ENCODE measurements at regions not wholly inside any gene's neighbourhood (a gene's known extent, or its start where the extent isn't known, plus 50 kb on each side); places are given as distances from the start of the nearest gene placed in this dataset.
"Not testable (repeated sequence)": the region's sequence is repeated elsewhere in the genome, so short reads cannot be mapped to it uniquely, and the experiment has no call there.

GRCh38 chr5:155665361-155665760, 651.8 kb downstream of the KIF4B start:
- DNase-seq (ENCODE audit: insufficient read length, low spot score) (no peak), FAIRE-seq (no peak)

GRCh38 chr5:155672001-155672400, 655.0 kb upstream of the SGCD start:
- not testable (repeated sequence) for FAIRE-seq; DNase-seq (ENCODE audit: insufficient read length, low spot score)

GRCh38 chr5:155676967-155677366, 650.0 kb upstream of the SGCD start:
- no peak for DNase-seq (ENCODE audit: insufficient read length, low spot score)
- no peak for FAIRE-seq

- FAIRE-seq = no peak
- no peak for DNase-seq (ENCODE audit: insufficient read length, low spot score)
These were observed 648.6 kb upstream of the SGCD start for GRCh38 chr5:155678371-155678770.

DNA sequence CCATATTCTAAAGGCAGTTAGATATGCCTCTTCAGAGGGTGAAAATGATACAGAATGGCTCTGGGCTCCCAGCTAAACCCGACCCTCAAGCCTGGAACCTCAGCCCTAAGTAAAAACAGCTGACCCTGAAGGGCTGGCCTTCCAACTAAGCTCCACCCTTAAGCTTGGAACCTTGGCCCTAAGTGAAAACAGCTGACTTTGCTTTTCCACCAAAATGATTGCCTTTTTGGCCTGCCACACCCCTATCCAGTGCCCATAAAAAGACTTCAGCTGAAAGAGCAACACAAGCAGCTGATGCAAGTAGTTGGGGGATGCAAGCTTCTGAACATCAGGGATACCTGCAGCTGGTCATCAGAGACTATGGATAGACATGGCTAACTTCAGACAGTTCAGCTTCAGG, 647.4 kb upstream of the SGCD start:
- no peak for DNase-seq (ENCODE audit: insufficient read length, low spot score)
- no peak for FAIRE-seq

- FAIRE-seq = no peak
- no peak for DNase-seq (ENCODE audit: insufficient read length, low spot score)
These were observed 642.5 kb upstream of the SGCD start for GRCh38 chr5:155684417-155684816.

GRCh38 chr5:155686131-155686530, 640.8 kb upstream of the SGCD start:
- FAIRE-seq = no peak
- no peak for DNase-seq (ENCODE audit: insufficient read length, low spot score)

GRCh38 chr5:155689406-155689805, 637.6 kb upstream of the SGCD start:
- DNase-seq (ENCODE audit: insufficient read length, low spot score) (no peak), FAIRE-seq (no peak)

- no peak for DNase-seq (ENCODE audit: insufficient read length, low spot score)
- FAIRE-seq = no peak
These were observed 630.6 kb upstream of the SGCD start for GRCh38 chr5:155696362-155696761.

GRCh38 chr5:155697236-155697635, 629.7 kb upstream of the SGCD start:
- no peak for FAIRE-seq

DNA sequence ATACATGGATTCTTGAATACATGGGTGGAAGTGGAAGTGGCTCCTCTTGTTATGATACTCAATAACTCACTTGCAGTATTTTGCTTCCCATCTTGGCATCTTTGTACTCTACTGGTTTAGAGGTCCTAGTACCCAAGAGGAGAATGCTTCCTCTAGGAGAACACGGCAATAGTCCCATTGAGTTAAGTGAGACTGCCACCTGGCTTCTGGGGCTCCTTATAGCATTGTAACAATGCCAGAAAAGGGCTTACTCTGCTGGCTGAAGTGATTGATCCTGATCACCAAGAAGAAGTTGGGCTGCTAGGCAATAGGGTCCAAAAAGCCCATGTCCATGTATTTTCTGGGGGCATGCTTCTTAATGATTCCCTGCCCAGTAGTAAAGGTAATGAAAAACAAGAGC, 627.6 kb upstream of the SGCD start:
- DNase-seq (ENCODE audit: insufficient read length, low spot score) = no peak
- FAIRE-seq = no peak

More at GRCh38 chr5:155697236-155697635, 629.7 kb upstream of the SGCD start:
- DNase-seq (ENCODE audit: insufficient read length, low spot score) = no peak

GRCh38 chr5:155700333-155700732, 626.6 kb upstream of the SGCD start:
- DNase-seq (ENCODE audit: insufficient read length, low spot score) = no peak
- no peak for FAIRE-seq

GRCh38 chr5:155711882-155712281, 615.1 kb upstream of the SGCD start:
- FAIRE-seq = no peak
- DNase-seq (ENCODE audit: insufficient read length, low spot score) = no peak

DNA sequence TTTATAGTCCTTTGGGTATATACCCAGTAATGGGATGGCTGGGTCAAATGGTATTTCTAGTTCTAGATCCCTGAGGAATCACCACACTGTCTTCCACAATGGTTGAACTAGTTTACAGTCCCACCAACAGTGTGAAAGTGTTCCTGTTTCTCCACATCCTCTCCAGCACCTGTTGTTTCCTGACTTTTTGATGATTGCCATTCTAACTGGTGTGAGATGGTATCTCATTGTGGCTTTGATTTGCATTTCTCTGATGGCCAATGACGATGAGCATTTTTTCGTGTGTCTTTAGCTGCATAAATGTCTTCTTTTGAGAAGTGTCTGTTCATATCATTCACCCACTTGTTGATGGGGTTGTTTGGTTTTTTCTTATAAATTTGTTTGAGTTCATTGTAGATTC, 612.5 kb upstream of the SGCD start:
- DNase-seq (ENCODE audit: insufficient read length, low spot score); FAIRE-seq: not testable (repeated sequence)

DNA sequence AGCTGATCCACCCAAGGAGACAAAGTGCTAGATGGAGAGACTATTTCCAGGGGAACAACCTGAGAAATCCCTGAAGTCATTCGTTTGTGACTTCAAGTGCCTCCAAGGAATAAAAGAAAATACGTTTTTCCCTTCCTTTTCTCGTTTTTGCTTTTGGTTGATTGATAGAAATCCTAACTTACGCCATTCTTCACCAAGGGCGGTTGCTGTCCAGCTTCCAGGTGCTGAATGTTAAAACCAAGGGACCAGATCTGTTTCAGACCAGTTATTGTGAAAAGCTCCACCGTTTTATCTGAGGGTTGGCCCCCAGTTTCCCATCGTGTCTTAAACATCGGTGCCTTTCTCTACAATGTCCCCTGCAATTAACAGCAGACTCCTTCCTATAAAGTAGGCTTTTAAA, 600.7 kb upstream of the SGCD start:
- DNase-seq (ENCODE audit: insufficient read length, low spot score) (no peak), FAIRE-seq (no peak)

DNA sequence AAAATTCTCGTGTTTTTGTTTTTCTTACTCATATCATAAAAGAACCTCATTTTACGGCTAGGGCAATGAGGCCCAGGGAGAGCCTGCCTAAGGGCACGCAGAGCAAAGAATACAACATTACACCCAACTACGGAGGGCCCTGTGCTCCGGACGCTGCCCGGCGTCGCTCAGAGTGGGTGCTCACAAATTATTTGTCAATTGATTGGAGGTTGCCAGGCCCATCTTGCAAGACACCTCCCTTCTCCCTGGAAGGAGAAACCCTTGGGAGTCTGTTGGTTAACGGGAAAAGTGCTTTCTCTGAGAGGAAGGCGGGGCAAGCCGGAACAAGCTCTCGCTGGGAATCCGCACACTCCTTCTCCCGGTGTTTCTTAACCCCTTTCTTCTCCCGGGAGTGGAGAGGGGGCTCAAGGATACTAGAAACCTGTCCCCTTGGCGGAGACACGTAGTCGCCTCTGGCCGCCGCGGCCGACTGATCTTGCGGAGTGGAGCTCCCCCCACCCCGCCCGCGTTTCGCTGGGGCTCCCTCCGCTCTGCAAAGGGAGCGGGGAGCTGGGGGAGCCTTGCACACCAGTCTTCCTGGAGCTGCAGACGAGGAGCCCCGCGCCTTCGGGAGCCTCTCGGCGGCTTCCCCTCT, 599.3 kb upstream of the SGCD start:
- FAIRE-seq (no peak), DNase-seq (ENCODE audit: insufficient read length, low spot score) (no peak)

DNA sequence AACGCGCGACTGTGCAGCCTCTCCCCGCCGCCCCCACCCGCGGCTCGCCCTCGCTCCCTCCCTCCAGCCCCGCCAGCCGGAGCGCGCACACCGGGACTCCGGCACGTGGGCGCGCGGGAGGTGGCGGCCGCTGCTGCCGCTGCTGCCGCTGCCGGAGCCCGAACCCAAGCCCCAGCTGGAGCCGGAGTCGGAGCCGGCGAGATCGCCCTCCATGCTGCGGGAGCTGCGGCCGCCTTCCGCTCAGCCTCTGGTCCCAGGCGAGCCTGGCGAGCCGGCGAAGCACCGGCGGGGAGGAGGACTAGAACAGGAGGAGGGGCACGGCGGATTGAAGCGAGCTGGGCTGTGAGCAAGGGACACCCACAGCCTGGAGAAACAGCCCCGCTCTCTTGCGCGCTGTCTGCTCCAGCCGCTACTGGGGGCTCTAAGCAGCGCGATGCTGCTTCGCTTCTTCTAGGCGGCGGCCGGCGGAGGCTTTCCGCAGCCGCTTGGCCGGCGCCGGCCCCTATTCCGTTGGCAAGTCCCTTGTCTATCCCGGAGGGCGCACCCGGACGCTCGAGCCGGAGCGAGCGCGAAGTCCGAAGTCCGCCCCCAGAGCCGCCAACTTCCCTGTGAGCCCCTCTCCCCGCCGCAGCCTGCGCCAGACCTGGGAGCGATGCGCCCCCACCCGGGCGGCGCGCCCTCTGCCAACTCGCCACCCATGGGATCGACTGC, 598.7 kb upstream of the SGCD start:
- FAIRE-seq (no peak), DNase-seq (ENCODE audit: insufficient read length, low spot score) (no peak)

GRCh38 chr5:155728857-155729683, 597.9 kb upstream of the SGCD start:
- DNase-seq (ENCODE audit: insufficient read length, low spot score) = no peak

DNA sequence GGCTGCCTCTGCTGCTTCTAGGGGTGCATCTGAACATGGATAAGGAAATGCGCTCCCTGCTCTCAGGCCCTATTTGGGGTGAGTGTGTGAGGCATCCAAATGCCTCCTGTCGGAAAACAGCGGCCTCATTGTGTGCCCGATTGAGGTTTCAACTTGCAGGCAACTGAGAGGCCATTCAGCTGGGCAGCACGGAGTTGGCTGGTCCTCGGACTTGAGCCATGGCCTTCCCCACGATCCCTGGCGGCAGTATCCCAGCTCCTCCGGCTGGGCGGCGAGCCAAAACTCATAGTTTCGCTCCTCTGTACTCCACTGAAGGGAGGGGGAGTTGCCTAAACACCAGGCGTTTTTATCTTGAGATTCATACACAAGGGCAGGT, 597.3 kb upstream of the SGCD start:
- FAIRE-seq (no peak), DNase-seq (ENCODE audit: insufficient read length, low spot score) (no peak)

More at GRCh38 chr5:155728857-155729683, 597.9 kb upstream of the SGCD start:
- FAIRE-seq = no peak

DNA sequence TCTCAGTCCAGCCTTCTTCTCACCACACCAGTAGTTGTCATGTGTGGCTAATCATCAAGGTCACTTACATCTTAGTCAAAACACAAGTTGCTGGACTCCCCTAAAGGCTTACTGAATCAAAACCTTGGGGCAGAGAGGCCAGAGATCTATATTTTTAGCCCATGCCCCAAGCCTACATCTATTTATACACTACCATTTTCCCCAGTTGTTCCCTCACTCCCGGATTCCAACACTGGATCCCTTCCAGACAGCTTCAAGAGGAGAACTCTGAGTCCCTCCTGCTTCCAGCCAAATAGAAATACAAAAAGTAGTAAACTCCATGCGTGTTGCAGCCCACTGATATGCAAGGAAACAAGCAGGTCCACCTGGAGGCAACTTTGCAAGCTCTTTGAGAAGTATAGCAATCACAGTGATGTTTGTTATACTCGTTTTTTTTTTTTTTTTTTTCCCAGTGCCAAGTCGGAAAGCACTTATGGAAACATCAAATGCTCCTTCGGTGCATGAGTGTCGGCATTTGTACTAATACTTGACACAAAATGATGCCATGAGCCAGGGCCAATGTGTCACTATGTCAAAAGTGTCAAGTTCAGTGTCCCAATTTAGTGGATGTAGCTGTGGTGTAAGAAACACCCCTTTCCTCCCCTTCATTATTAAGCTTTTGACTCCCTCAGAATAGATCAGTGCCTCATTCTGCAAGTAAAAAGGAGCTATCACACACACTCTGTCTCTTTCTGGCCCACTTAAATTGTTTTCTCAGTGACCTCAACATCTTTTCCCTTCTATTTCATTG, 594.2 kb upstream of the SGCD start:
- FAIRE-seq (no peak), DNase-seq (ENCODE audit: insufficient read length, low spot score) (no peak)

GRCh38 chr5:155733935-155734334, 593.0 kb upstream of the SGCD start:
- no peak for DNase-seq (ENCODE audit: insufficient read length, low spot score)
- no peak for FAIRE-seq

All from HTR-8/SVneo (cell line).